K562 (cell line): ENCODE measurements at regions not wholly inside any gene's neighbourhood (a gene's known extent, or its start where the extent isn't known, plus 50 kb on each side); places are given as distances from the start of the nearest gene placed in this dataset.
A peak's percentile ranks its signal among the peaks of the same experiment; 100 is the strongest.

ENCODE experiments used
- ATAC-seq: fragments of 200-7000 bp; cut with Tn5 transposase; 3 replicates; pipeline ENCODE4 v1.9.1; 2020; ENCODE audit warnings: moderate library complexity
- BruUV-seq: library from RNA; stranded (reverse); fragments of 400-500 nt; replicated peaks from 2 replicates; lab custom pipeline; 2021; lab: Mats Ljungman, UMichigan
- CTCF ChIA-PET: fragments of 300-600 bp; formaldehyde crosslinking; extraction: SDS; loops from one replicate; lab custom pipeline; 2021; ENCODE audit warnings: low intra/inter-chr PET ratio; lab: Yijun Ruan, JAX
- POLR2A ChIA-PET: fragments of 300-600, 350-650 bp; sonication (Branson Sonifier 250); formaldehyde crosslinking; extraction: SDS; loops from one replicate; lab custom pipeline; 2021; ENCODE audit warnings: antibody characterized with exemption, inconsistent platforms; lab: Yijun Ruan, JAX
- DNase-seq, 4 experiments: peaks; one replicate each; pipeline versions ENCODE4 v3.0.0 to v3.0.0-alpha.2; 2011 to 2018; ENCODE audit warnings: low spot score in 3 of 4, mixed read lengths in 3 of 4; ENCODE audit errors: extremely low read depth in 1 of 4
- FAIRE-seq: peaks from 2 replicates; lab custom pipeline; 2011; peaks lifted over from hg19 to GRCh38; lab: Jason Lieb, UNC
- H2AFZ ChIP-seq: 2 replicates; pipeline ENCODE4 v1.6.0; 2011; ENCODE audit warnings: low read depth, low read length, control low read depth, inconsistent platforms
- H3K27ac ChIP-seq: fragments of 200-600 bp; 3 replicates; pipeline ENCODE4 v1.8.0; 2011; ENCODE audit warnings: low read depth, mild to moderate bottlenecking, control low read depth, inconsistent platforms, low read length, moderate library complexity, mixed read lengths; ENCODE audit errors: extremely low read depth
- H3K27me3 ChIP-seq, 2 experiments: fragments of 300-600 bp in 1 of 2; 2 replicates in 1 of 2; 3 replicates in 1 of 2; pipeline versions ENCODE4 v1.6.0 to v1.8.0; 2011; ENCODE audit warnings: inconsistent platforms in 2 of 2, low read length in 2 of 2, mild to moderate bottlenecking in 1 of 2, mixed read lengths in 1 of 2, moderate library complexity in 1 of 2; ENCODE audit not compliant: control insufficient read depth in 2 of 2, insufficient read depth in 2 of 2
- H3K36me3 ChIP-seq: fragments of 300-600 bp; 3 replicates; pipeline ENCODE4 v1.8.0; 2011; ENCODE audit warnings: mild to moderate bottlenecking, low read length, inconsistent platforms; ENCODE audit not compliant: control insufficient read depth, insufficient read depth
- H3K4me1 ChIP-seq, 2 experiments: fragments of 200-600 bp in 1 of 2; replicated peaks in 1 of 2; 2 replicates in 1 of 2; 3 replicates in 1 of 2; pipeline versions ENCODE4 v1.5.1 to v1.8.0; 2011; ENCODE audit warnings: inconsistent platforms in 2 of 2, low read length in 2 of 2, mild to moderate bottlenecking in 1 of 2, mixed read lengths in 1 of 2, moderate library complexity in 1 of 2; ENCODE audit not compliant: control insufficient read depth in 2 of 2, insufficient read depth in 2 of 2
- H3K4me2 ChIP-seq: 2 replicates; pipeline ENCODE4 v1.6.1; 2011; ENCODE audit warnings: low read length, control low read depth, inconsistent platforms, mixed read lengths; ENCODE audit not compliant: insufficient read depth
- H3K4me3 ChIP-seq: fragments of 200-600 bp; sonication (generic), shearing (Covaris generic); 2 replicates; pipeline ENCODE4 v1.5.1; 2016; ENCODE audit warnings: control low read depth, inconsistent platforms
- H3K79me2 ChIP-seq: fragments of 200-600 bp; 3 replicates; pipeline ENCODE4 v1.8.0; 2011; ENCODE audit warnings: low read length, inconsistent platforms; ENCODE audit not compliant: control insufficient read depth, insufficient read depth
- H3K9ac ChIP-seq, 2 experiments: 2 replicates each; pipeline versions ENCODE4 v1.6.0 to v1.6.1; 2011; ENCODE audit warnings: low read depth in 2 of 2, low read length in 2 of 2, control low read depth in 1 of 2, inconsistent platforms in 1 of 2, mild to moderate bottlenecking in 1 of 2, mixed read lengths in 1 of 2; ENCODE audit not compliant: insufficient read depth in 1 of 2
- H3K9me1 ChIP-seq: one replicate; pipeline ENCODE4 v1.6.0; 2011; ENCODE audit warnings: inconsistent platforms, mild to moderate bottlenecking, low read length, moderate library complexity; ENCODE audit not compliant: control insufficient read depth, insufficient read depth
- H3K9me3 ChIP-seq: replicated peaks from 2 replicates; pipeline ENCODE4 v1.5.1; 2011; ENCODE audit warnings: low read depth, low read length, inconsistent platforms; ENCODE audit not compliant: control insufficient read depth, insufficient read depth
- H4K20me1 ChIP-seq: replicated peaks from 2 replicates; pipeline ENCODE4 v1.6.1; 2011; ENCODE audit warnings: low read length, inconsistent platforms, mixed read lengths; ENCODE audit not compliant: control insufficient read depth, insufficient read depth
- BDP1 ChIP-seq: IDR thresholded peaks from 3 replicates; pipeline ENCODE4 v1.6.1; 2011; ENCODE audit not compliant: insufficient read length, insufficient read depth
- CBFA2T3 ChIP-seq: fragments of 450-650 bp; IDR thresholded peaks from 2 replicates; pipeline ENCODE4 v1.6.1; 2017
- MTF1 ChIP-seq: fragments of 250-450 bp; sonication (Bioruptor Pico); IDR thresholded peaks from 2 replicates; pipeline ENCODE4 v1.9.0; 2021; ENCODE audit warnings: moderate library complexity, mild to moderate bottlenecking, inconsistent platforms, borderline replicate concordance
- POLR2H ChIP-seq: IDR thresholded peaks from 2 replicates; pipeline ENCODE4 v1.6.1; 2016; ENCODE audit warnings: missing genetic modification characterization, low read depth, mild to moderate bottlenecking, control low read depth, missing compliant biosample characterization, moderate library complexity
- ZKSCAN8 ChIP-seq: fragments of 200-800 bp; sonication (Bioruptor generic); IDR thresholded peaks from 2 replicates; pipeline ENCODE4 v1.6.1; 2016; ENCODE audit warnings: missing genetic modification characterization, missing compliant biosample characterization
- ZNF76 ChIP-seq: fragments of 250-450 bp; sonication (Bioruptor Pico); IDR thresholded peaks from 2 replicates; pipeline ENCODE4 v1.4.0; 2020; ENCODE audit warnings: mild to moderate bottlenecking, moderate library complexity, borderline replicate concordance
- WGBS: fragments of 100-300 bp; shearing (Covaris generic); methylation state at CpG from one replicate; pipeline ENCODE4 v1.1.6; 2016; ENCODE audit warnings: low coverage, mixed read lengths; ENCODE audit not compliant: insufficient coverage; ENCODE audit errors: missing lambda C conversion rate; 5-methylcytosine and 5-hydroxymethylcytosine counted together
- in situ Hi-C: fragments of 300-500 bp; cut with MboI; formaldehyde crosslinking; loops from 4 replicates; pipeline ENCODE4 v1.15.0; 2018; ENCODE audit warnings: inconsistent platforms, mixed read lengths
- intact Hi-C: fragments of 100-400 bp; cut with micrococcal nuclease; formaldehyde crosslinking; loops from 2 replicates; pipeline ENCODE4 v1.14.2; 2022
- TF ChIP-seq, protein P1 (sequence below): IDR thresholded peaks from 2 replicates; pipeline ENCODE4 v1.6.1; 2016; ENCODE audit warnings: missing genetic modification characterization, missing compliant biosample characterization
- TF ChIP-seq, protein P2 (sequence below), 2 experiments: fragments of 450-650 bp; IDR thresholded peaks; 2 replicates each; pipeline ENCODE4 v1.6.1; 2018; ENCODE audit warnings: mild to moderate bottlenecking in 2 of 2, low read depth in 1 of 2; ENCODE audit not compliant: partially characterized antibody in 2 of 2
- TF ChIP-seq, protein P3 (sequence below), 2 experiments: IDR thresholded peaks; 2 replicates each; pipeline ENCODE4 v1.6.1; 2011; ENCODE audit warnings: borderline replicate concordance in 1 of 2, control low read depth in 1 of 2, low read depth in 1 of 2, low read length in 1 of 2, mild to moderate bottlenecking in 1 of 2, mixed read lengths in 1 of 2, moderate library complexity in 1 of 2; ENCODE audit not compliant: insufficient read depth in 1 of 2, insufficient read length in 1 of 2, poor library complexity in 1 of 2, severe bottlenecking in 1 of 2; ENCODE audit errors: extremely low read depth in 1 of 2
- TF ChIP-seq, protein P4 (sequence below): fragments of 450-650 bp; IDR thresholded peaks from one replicate; pipeline ENCODE4 v1.6.1; 2018; ENCODE audit warnings: mild to moderate bottlenecking, moderate library complexity; ENCODE audit not compliant: partially characterized antibody

DNA sequence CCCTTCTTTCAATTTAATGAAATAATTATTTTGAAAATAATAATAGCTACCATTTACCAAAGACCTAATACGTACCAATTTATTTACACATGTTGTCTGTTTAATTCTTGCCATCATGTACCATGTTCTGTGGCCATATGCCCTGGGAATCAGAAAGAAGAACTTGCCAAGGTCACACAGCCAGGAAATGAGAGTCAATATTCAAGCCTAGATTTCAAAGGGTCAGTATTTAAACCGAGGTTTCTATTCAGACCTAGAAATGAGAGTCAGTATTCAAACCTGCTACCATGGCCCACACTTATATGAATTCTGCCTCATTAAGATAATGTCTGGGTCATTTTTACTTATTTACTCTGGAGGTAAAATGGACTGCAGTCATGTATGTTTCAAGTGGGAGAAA lies 103.6 kb upstream of the TBL1XR1 start:
- no peak overlapping the region for H3K4me3 ChIP-seq
- no peak overlapping the region for H3K4me2 ChIP-seq
- TF ChIP-seq BDP1 (no peak), POLR2H (tag) (no peak), MTF1 (no peak), ZNF76 (no peak), ZKSCAN8 (CRISPR knock-in tag) (no peak), CBFA2T3 (no peak)
- TF ChIP-seq, protein P1, sequence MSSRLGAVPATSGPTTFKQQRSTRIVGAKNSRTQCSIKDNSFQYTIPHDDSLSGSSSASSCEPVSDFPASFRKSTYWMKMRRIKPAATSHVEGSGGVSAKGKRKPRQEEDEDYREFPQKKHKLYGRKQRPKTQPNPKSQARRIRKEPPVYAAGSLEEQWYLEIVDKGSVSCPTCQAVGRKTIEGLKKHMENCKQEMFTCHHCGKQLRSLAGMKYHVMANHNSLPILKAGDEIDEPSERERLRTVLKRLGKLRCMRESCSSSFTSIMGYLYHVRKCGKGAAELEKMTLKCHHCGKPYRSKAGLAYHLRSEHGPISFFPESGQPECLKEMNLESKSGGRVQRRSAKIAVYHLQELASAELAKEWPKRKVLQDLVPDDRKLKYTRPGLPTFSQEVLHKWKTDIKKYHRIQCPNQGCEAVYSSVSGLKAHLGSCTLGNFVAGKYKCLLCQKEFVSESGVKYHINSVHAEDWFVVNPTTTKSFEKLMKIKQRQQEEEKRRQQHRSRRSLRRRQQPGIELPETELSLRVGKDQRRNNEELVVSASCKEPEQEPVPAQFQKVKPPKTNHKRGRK (tag), result no peak
- TF ChIP-seq, protein P2, sequence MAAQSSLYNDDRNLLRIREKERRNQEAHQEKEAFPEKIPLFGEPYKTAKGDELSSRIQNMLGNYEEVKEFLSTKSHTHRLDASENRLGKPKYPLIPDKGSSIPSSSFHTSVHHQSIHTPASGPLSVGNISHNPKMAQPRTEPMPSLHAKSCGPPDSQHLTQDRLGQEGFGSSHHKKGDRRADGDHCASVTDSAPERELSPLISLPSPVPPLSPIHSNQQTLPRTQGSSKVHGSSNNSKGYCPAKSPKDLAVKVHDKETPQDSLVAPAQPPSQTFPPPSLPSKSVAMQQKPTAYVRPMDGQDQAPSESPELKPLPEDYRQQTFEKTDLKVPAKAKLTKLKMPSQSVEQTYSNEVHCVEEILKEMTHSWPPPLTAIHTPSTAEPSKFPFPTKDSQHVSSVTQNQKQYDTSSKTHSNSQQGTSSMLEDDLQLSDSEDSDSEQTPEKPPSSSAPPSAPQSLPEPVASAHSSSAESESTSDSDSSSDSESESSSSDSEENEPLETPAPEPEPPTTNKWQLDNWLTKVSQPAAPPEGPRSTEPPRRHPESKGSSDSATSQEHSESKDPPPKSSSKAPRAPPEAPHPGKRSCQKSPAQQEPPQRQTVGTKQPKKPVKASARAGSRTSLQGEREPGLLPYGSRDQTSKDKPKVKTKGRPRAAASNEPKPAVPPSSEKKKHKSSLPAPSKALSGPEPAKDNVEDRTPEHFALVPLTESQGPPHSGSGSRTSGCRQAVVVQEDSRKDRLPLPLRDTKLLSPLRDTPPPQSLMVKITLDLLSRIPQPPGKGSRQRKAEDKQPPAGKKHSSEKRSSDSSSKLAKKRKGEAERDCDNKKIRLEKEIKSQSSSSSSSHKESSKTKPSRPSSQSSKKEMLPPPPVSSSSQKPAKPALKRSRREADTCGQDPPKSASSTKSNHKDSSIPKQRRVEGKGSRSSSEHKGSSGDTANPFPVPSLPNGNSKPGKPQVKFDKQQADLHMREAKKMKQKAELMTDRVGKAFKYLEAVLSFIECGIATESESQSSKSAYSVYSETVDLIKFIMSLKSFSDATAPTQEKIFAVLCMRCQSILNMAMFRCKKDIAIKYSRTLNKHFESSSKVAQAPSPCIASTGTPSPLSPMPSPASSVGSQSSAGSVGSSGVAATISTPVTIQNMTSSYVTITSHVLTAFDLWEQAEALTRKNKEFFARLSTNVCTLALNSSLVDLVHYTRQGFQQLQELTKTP (IDR thresholded peaks at IDR 0.05; ENCODE audit: low read depth in 1 of 2, partially characterized antibody in 2 of 2), result no peak
- TF ChIP-seq, protein P3, sequence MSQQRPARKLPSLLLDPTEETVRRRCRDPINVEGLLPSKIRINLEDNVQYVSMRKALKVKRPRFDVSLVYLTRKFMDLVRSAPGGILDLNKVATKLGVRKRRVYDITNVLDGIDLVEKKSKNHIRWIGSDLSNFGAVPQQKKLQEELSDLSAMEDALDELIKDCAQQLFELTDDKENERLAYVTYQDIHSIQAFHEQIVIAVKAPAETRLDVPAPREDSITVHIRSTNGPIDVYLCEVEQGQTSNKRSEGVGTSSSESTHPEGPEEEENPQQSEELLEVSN (IDR thresholded peaks at IDR 0.05; ENCODE audit: borderline replicate concordance in 1 of 2, extremely low read depth in 1 of 2, insufficient read depth in 1 of 2, insufficient read length in 1 of 2, low read depth in 1 of 2, low read length in 1 of 2, poor library complexity in 1 of 2, severe bottlenecking in 1 of 2), result no peak
- TF ChIP-seq, protein P4, sequence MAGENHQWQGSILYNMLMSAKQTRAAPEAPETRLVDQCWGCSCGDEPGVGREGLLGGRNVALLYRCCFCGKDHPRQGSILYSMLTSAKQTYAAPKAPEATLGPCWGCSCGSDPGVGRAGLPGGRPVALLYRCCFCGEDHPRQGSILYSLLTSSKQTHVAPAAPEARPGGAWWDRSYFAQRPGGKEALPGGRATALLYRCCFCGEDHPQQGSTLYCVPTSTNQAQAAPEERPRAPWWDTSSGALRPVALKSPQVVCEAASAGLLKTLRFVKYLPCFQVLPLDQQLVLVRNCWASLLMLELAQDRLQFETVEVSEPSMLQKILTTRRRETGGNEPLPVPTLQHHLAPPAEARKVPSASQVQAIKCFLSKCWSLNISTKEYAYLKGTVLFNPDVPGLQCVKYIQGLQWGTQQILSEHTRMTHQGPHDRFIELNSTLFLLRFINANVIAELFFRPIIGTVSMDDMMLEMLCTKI, result no peak

More for the DNA sequence above, 103.6 kb upstream of the TBL1XR1 start:
- Histone ChIP-seq H2AFZ (peak overlapping the region; percentile 81), H3K4me1 (peaks cover 4 to 10% of the 10 kb centered on the region in 2 experiments; a peak in 3 of 5 replicates), H3K9me1 (no peaks in the 10 kb centered on the region), H3K9me3 (no peaks in the 10 kb centered on the region), H3K27ac (peak overlapping the region; percentile 58; the same call in 1 of the 3 replicates), H3K27me3 (no peaks in the 10 kb centered on the region), H3K79me2 (no peaks in the 10 kb centered on the region), H3K36me3 (no peaks in the 10 kb centered on the region), H3K9ac (peak overlapping the region in 1 of 2 experiments; percentile 35; a peak in 1 of 4 replicates), H4K20me1 (no peaks in the 10 kb centered on the region)
- ChIA-PET CTCF (no interaction called here), POLR2A (interaction anchor here (0.6 to 1.3 kb wide), 2 partner anchors 59 to 120 kb away, joined by 3 read pairs; no protein-coding TSS in a partner anchor)
- 37% methylated on average over 2 of the region's 2 CpGs for WGBS
- intact Hi-C loops, result loop anchor here (1.0 to 5.0 kb wide), 2 partner anchors 36 to 56 kb away; no protein-coding TSS in a partner anchor
- in situ Hi-C loops, result no loop called here
- ATAC-seq, result peak; percentile 8; the same call in 1 of the 3 replicates
- FAIRE-seq, result no peak
- BruUV-seq, result no TSS peak
- no peak for DNase-seq
